ENCODE measurements at regions not wholly inside any gene's neighbourhood (a gene's known extent, or its start where the extent isn't known, plus 50 kb on each side); places are given as distances from the start of the nearest gene placed in this dataset.

- H3K4me2 ChIP-seq (ENCODE audit: low read depth, low read length) = no peak overlapping the region
- H3K27ac ChIP-seq (ENCODE audit: extremely low read length, insufficient read depth, low read length) = no peak overlapping the region
- no peaks in the 10 kb centered on the region for H3K36me3 ChIP-seq (replicated peaks in 1 of 2; ENCODE audit: control insufficient read depth in 1 of 2, insufficient read depth in 2 of 2, low read length in 2 of 2)
- no peaks in the 10 kb centered on the region for H3K27me3 ChIP-seq (ENCODE audit: control insufficient read depth in 1 of 2, insufficient read depth in 2 of 2, low read length in 2 of 2)
- no TSS peak for BruUV-seq (replicated peaks)
- WGBS (ENCODE audit: low lambda C conversion rate) = 6% methylated on average over 2 of the region's 2 CpGs
- no peak overlapping the region for H3K9ac ChIP-seq (ENCODE audit: insufficient read depth, low read depth, low read length)
- intact Hi-C loops (cut with micrococcal nuclease; ENCODE audit: unreplicated experiment) = no loop called here
- H3K79me2 ChIP-seq (ENCODE audit: insufficient read depth, low read length) = no peaks in the 10 kb centered on the region
- POLR2A ChIA-PET = no interaction called here
- H2AFZ ChIP-seq (ENCODE audit: low read length) = no peak overlapping the region
- H3K4me1 ChIP-seq (ENCODE audit: insufficient read depth, low read length) = no peaks in the 10 kb centered on the region
- in situ Hi-C loops (cut with HindIII; ENCODE audit: extremely low pct_ligation_motif_present, low pct_unique_long_range_greater_than_20kb) = no loop called here
- CTCF ChIA-PET (ENCODE audit: low intra/inter-chr PET ratio, low total read pairs) = no interaction called here
- DNase-seq (ENCODE audit: low spot score) = no peak
- H4K20me1 ChIP-seq (ENCODE audit: insufficient read depth, low read length) = no peaks in the 10 kb centered on the region
- no peak for FAIRE-seq
- H3K9me3 ChIP-seq (ENCODE audit: low read length) = peaks cover 52% of the 10 kb centered on the region
- no peak overlapping the region for H3K4me3 ChIP-seq (replicated peaks in 1 of 3; ENCODE audit: insufficient read depth in 1 of 3, low read depth in 2 of 3, low read length in 3 of 3)
- no peak for ATAC-seq
- no peak for TF ChIP-seq ARID4A (CRISPR knock-in tag; IDR thresholded peaks at IDR 0.05; ENCODE audit: borderline replicate concordance)
- no peak for TF ChIP-seq TEF (CRISPR knock-in tag; IDR thresholded peaks at IDR 0.05)
- no peak for TF ChIP-seq HOXA9 (CRISPR knock-in tag; IDR thresholded peaks at IDR 0.05; ENCODE audit: borderline replicate concordance)
- TF ChIP-seq ZNF704 (CRISPR knock-in tag; IDR thresholded peaks at IDR 0.05; ENCODE audit: borderline replicate concordance) = no peak
- no peak for TF ChIP-seq ZBTB4 (CRISPR knock-in tag; IDR thresholded peaks at IDR 0.05; ENCODE audit: borderline replicate concordance)
- no peak for TF ChIP-seq ZNF567 (CRISPR knock-in tag; IDR thresholded peaks at IDR 0.05; ENCODE audit: borderline replicate concordance)
- TF ChIP-seq RAD51 (IDR thresholded peaks at IDR 0.05; ENCODE audit: borderline replicate concordance) = no peak
- no peak for TF ChIP-seq LCORL (IDR thresholded peaks at IDR 0.05)
- TF ChIP-seq LCORL (CRISPR knock-in tag; IDR thresholded peaks at IDR 0.05) = no peak
- no peak for TF ChIP-seq SATB2 (CRISPR knock-in tag; IDR thresholded peaks at IDR 0.05)
- TF ChIP-seq TFAP4 (IDR thresholded peaks at IDR 0.05; ENCODE audit: borderline replicate concordance, low read depth) = no peak
- TF ChIP-seq MBD4 (IDR thresholded peaks at IDR 0.05; ENCODE audit: borderline replicate concordance, low read length) = no peak
- TF ChIP-seq ZNF878 (CRISPR knock-in tag; IDR thresholded peaks at IDR 0.05) = no peak
- TF ChIP-seq ZNF550 (CRISPR knock-in tag; IDR thresholded peaks at IDR 0.05; ENCODE audit: borderline replicate concordance) = no peak
- TF ChIP-seq KAT8 (CRISPR knock-in tag; IDR thresholded peaks at IDR 0.05) = no peak
Measured at GRCh38 chr1:80450711-80451110, 1350.0 kb upstream of the ADGRL2 start.

All from HepG2 (cell line).